AG04450 (cell line): ENCODE measurements at regions not wholly inside any gene's neighbourhood (a gene's known extent, or its start where the extent isn't known, plus 50 kb on each side); places are given as distances from the start of the nearest gene placed in this dataset.
"Not testable (repeated sequence)": the region's sequence is repeated elsewhere in the genome, so short reads cannot be mapped to it uniquely, and the experiment has no call there.

Source experiments
- CTCF ChIA-PET: fragments of 300-600, 350-600 bp; formaldehyde crosslinking; extraction: SDS; loops from one replicate; lab custom pipeline; 2022; ENCODE audit warnings: antibody characterized with exemption, inconsistent platforms; lab: Charles Lee
- POLR2A ChIA-PET: fragments of 350-600 bp; formaldehyde crosslinking; extraction: SDS; loops from one replicate; lab custom pipeline; 2021; ENCODE audit warnings: antibody characterized with exemption, inconsistent platforms; lab: Yijun Ruan, JAX
- DNase-seq: peaks from one replicate; pipeline ENCODE4 v3.0.0-alpha.2; 2011; ENCODE audit warnings: low read depth, low spot score
- H3K27ac ChIP-seq: one replicate; pipeline ENCODE4 v1.5.1; 2012; ENCODE audit warnings: low read depth, low read length, control low read depth
- H3K27me3 ChIP-seq: one replicate; pipeline ENCODE4 v1.6.0; 2012; ENCODE audit warnings: low read length; ENCODE audit not compliant: control insufficient read depth, insufficient read depth
- H3K4me3 ChIP-seq: 2 replicates; pipeline ENCODE4 v1.5.1; 2011; ENCODE audit warnings: mild to moderate bottlenecking, low read depth, low read length, control low read depth
- H3K9me3 ChIP-seq: 2 replicates; pipeline ENCODE4 v1.5.1; 2012; ENCODE audit warnings: low read length; ENCODE audit not compliant: control insufficient read depth, insufficient read depth
- TF ChIP-seq, protein P1 (sequence below): IDR thresholded peaks from 2 replicates; pipeline ENCODE4 v1.5.1; 2011; ENCODE audit warnings: low read depth, low read length, control low read depth, inconsistent platforms

DNA sequence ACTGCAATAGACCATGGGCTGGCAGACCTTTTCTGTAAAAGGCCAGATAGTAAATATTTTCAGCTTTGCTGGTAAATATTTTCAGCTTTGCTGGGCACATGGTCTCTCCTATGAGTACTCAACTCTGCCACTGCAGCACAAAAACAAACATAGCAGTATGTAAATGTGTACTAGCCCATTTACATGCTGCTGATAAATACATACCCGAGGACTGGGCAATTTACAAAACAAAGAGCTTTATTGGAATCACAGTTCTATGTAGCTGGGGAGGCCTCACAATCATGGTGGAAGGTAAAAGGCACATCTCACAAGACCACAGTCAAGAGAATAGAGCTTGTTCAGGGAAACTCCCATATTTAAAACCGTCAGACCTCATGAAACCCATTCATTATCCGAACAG, 793.0 kb downstream of the EDEM1 start:
- TF ChIP-seq, protein P1, sequence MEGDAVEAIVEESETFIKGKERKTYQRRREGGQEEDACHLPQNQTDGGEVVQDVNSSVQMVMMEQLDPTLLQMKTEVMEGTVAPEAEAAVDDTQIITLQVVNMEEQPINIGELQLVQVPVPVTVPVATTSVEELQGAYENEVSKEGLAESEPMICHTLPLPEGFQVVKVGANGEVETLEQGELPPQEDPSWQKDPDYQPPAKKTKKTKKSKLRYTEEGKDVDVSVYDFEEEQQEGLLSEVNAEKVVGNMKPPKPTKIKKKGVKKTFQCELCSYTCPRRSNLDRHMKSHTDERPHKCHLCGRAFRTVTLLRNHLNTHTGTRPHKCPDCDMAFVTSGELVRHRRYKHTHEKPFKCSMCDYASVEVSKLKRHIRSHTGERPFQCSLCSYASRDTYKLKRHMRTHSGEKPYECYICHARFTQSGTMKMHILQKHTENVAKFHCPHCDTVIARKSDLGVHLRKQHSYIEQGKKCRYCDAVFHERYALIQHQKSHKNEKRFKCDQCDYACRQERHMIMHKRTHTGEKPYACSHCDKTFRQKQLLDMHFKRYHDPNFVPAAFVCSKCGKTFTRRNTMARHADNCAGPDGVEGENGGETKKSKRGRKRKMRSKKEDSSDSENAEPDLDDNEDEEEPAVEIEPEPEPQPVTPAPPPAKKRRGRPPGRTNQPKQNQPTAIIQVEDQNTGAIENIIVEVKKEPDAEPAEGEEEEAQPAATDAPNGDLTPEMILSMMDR: no peak
- H3K4me3 ChIP-seq: no peak overlapping the region
- POLR2A ChIA-PET: no interaction called here
- no peaks in the 10 kb centered on the region for H3K27me3 ChIP-seq
- CTCF ChIA-PET: no interaction called here
- H3K27ac ChIP-seq: no peak overlapping the region
- DNase-seq: no peak
- H3K9me3 ChIP-seq: peaks cover 29% of the 10 kb centered on the region

DNA sequence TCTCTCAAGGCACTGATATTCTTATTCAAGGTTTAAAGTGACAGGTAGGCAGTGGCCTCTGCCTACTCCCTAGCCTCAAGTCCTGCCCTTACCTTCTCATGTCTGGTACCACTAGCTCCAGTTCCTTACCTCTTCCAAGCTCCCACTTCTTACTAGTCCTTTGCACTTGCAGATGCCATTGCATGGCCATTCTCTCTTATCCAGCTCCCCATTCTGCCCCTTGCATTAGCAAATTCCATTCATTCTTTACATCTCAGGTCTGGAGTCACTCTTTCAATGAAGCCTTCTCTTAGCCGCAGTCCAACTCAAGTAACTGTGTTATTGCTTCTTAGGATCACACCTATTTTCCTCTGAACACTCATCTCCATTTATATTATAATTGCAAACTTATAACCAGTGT, 807.1 kb downstream of the EDEM1 start:
- POLR2A ChIA-PET: no interaction called here
- Histone ChIP-seq H3K27me3 (no peaks in the 10 kb centered on the region), H3K9me3 (no peaks in the 10 kb centered on the region; the same call in 1 of the 2 replicates), H3K4me3 (no peak overlapping the region), H3K27ac (no peak overlapping the region)
- CTCF ChIA-PET: no interaction called here
- no peak for DNase-seq
- TF ChIP-seq, protein P1: no peak

DNA sequence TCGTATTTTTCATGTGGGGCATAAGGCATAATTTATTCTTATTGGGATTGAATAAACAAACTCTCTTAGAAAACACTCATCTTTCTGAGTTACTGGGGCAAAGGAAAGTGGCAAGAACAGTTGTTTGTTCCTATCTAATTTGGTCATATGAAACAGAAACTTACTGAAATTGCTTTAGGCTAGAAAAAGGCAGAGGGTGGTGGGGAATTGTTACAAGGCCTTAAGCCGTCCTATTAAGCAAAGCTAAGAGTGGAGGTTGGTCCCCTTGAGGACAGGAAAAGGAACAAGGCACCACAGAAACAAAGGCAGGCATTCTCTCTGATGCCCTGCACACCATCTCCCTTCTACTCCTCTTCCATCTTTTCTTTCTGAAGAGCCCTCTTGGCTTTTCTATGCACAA, 830.9 kb downstream of the EDEM1 start:
- Histone ChIP-seq H3K27ac (no peak overlapping the region), H3K27me3 (no peaks in the 10 kb centered on the region), H3K4me3 (no peak overlapping the region), H3K9me3 (peaks cover under 1% of the 10 kb centered on the region; the same call in 1 of the 2 replicates)
- no peak for DNase-seq
- POLR2A ChIA-PET: no interaction called here
- TF ChIP-seq, protein P1: no peak
- CTCF ChIA-PET: no interaction called here

DNA sequence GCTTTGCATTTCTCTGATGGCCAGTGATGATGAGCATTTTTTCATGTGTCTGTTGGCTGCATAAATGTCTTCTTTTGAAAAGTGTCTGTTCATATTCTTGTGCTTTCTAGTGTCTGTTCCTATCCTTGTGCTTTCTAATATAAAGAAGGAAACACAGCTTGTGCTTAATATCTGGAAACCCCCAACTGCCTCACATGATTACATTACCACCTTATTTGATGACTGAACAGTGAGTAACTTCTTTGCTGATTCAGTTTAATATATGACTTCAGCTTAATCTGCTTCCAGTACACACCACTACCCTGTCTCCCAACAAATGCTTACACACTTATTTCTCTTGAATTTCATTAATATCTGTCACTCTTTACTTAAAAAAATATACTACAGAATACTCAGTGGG, 835.1 kb downstream of the EDEM1 start:
- no peaks in the 10 kb centered on the region for H3K27me3 ChIP-seq
- CTCF ChIA-PET: no interaction called here
- no peak overlapping the region for H3K4me3 ChIP-seq
- peaks cover 3% of the 10 kb centered on the region; the same call in 1 of the 2 replicates for H3K9me3 ChIP-seq
- TF ChIP-seq, protein P1: no peak
- POLR2A ChIA-PET: no interaction called here
- H3K27ac ChIP-seq: no peak overlapping the region
- no peak for DNase-seq

DNA sequence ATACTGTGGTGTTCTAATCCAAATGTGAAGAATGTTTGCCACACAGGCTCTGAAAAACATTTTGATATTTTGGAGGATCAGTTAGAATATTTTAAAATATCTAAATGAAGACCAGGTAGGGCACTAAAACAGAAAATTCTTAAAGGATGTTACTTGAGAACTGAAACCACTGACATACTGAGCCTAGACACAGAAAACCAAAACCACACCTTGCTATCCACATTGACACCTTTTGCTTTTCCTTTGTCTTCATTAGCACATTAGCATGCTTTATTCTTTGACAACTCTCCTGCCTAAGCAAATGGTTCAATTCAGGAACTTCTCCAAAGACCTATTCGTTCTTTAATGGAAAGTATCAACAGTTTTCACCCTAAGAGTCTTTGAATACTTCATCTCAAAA, 835.9 kb upstream of the GRM7 start:
- Histone ChIP-seq H3K9me3 (peaks cover 11% of the 10 kb centered on the region), H3K27me3 (no peaks in the 10 kb centered on the region), H3K27ac (no peak overlapping the region), H3K4me3 (no peak overlapping the region)
- DNase-seq: no peak
- CTCF ChIA-PET: no interaction called here
- TF ChIP-seq, protein P1: no peak
- POLR2A ChIA-PET: no interaction called here

DNA sequence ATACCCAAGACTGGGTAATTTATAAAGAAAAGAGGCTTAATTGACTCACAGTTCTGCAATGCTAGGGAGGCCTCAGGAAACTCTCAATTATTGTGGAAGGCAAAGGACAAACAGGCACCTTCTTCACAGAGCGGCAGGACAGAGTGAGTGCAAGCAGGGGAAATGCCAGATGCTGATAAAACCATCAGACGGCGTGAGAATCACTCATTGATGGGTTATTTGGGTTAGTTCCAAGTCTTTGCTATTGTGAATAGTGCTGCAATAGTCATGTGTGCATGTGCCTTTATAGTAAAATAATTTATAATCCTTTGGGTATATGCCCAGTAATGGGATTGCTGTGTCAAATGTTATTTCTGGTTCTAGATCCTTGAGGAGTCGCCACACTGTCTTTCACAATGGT, 830.3 kb upstream of the GRM7 start:
- H3K27me3 ChIP-seq, CTCF ChIA-PET, H3K4me3 ChIP-seq, DNase-seq, POLR2A ChIA-PET, H3K27ac ChIP-seq: not testable (repeated sequence)
- peaks cover 12% of the 10 kb centered on the region for H3K9me3 ChIP-seq
